ENCODE measurements at regions not wholly inside any gene's neighbourhood (a gene's known extent, or its start where the extent isn't known, plus 50 kb on each side); places are given as distances from the start of the nearest gene placed in this dataset.

DNA sequence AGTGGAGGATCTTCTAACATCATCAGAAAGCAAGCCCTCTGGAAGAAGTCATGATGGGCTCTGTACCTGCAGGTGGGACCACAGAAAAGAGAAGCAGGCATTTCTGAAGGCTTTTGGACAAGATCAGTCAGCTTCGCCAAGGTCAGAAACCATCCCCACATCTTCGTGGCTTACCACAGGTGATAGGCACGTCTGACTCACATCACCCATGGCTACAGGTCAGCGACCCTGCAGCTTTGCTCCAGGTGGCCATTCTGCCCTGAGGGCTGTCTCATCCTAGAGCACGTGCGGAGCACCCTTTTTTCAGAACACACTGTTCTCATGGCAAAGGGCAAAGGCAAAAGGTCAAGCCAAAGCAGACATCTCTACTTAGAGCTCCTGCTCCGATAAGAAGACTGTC, 518.9 kb upstream of the ADARB2 start:
- H3K27me3 Mint-ChIP-seq: peaks cover 12% of the 10 kb centered on the region
- H3K4me1 Mint-ChIP-seq (ENCODE audit: unreplicated experiment): peaks cover 14% of the 10 kb centered on the region
- DNase-seq (ENCODE audit: extremely low spot score, unreplicated experiment): no peak
- no peak overlapping the region for H3K4me3 Mint-ChIP-seq
- no peaks in the 10 kb centered on the region for H3K36me3 Mint-ChIP-seq
- TF ChIP-seq, protein P1, sequence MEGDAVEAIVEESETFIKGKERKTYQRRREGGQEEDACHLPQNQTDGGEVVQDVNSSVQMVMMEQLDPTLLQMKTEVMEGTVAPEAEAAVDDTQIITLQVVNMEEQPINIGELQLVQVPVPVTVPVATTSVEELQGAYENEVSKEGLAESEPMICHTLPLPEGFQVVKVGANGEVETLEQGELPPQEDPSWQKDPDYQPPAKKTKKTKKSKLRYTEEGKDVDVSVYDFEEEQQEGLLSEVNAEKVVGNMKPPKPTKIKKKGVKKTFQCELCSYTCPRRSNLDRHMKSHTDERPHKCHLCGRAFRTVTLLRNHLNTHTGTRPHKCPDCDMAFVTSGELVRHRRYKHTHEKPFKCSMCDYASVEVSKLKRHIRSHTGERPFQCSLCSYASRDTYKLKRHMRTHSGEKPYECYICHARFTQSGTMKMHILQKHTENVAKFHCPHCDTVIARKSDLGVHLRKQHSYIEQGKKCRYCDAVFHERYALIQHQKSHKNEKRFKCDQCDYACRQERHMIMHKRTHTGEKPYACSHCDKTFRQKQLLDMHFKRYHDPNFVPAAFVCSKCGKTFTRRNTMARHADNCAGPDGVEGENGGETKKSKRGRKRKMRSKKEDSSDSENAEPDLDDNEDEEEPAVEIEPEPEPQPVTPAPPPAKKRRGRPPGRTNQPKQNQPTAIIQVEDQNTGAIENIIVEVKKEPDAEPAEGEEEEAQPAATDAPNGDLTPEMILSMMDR (conservative IDR thresholded peaks at IDR 0.05): no peak
- no peak overlapping the region for H3K27ac Mint-ChIP-seq
- H3K9me3 Mint-ChIP-seq: no peaks in the 10 kb centered on the region

DNA sequence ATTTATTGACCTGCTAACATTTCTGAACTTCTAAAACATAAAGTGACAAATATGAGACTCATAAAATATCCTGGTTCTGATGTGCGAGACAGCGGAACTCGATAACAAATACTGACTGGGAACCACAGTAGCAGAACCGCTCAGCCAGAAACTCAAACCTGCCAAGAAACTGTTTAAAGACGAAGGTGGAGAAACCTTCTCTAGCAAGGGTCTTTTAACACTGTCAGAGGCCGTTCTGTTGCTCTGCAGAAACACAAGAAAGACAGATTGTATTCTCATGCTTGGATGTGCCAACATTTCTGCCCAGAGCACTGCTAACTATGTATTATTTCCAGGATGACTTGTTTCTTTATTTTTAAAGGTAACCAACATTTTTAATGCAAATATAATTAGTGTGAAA, 514.8 kb upstream of the ADARB2 start:
- DNase-seq (ENCODE audit: extremely low spot score, unreplicated experiment): no peak
- no peak overlapping the region for H3K4me3 Mint-ChIP-seq
- H3K36me3 Mint-ChIP-seq: no peaks in the 10 kb centered on the region
- H3K27ac Mint-ChIP-seq: no peak overlapping the region
- H3K4me1 Mint-ChIP-seq (ENCODE audit: unreplicated experiment): peaks cover 14% of the 10 kb centered on the region
- TF ChIP-seq, protein P1 (conservative IDR thresholded peaks at IDR 0.05): no peak
- peaks cover 16% of the 10 kb centered on the region for H3K27me3 Mint-ChIP-seq
- H3K9me3 Mint-ChIP-seq: peaks cover 5% of the 10 kb centered on the region

DNA sequence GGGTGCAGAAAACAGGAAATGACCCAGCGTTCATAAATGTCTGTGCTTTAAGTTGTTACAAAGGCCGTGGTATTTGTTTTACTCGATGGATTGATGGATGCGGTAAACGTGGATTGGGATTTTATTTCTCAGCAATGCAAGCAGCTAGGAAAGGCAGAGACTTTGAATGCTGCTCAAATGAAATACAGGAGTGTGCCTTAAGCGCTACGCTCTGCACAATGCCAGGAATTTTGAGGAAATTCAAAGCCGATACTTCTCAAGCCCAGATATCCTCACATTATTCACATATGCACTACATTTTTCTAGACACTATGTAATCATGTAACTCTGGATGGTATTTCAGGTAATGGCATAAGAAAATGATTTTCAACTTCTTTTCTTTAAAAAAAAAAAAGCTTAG, 514.3 kb upstream of the ADARB2 start:
- H3K9me3 Mint-ChIP-seq: peaks cover 5% of the 10 kb centered on the region
- H3K4me3 Mint-ChIP-seq: no peak overlapping the region
- no peak overlapping the region for H3K27ac Mint-ChIP-seq
- TF ChIP-seq, protein P1 (conservative IDR thresholded peaks at IDR 0.05): no peak
- peaks cover 14% of the 10 kb centered on the region for H3K4me1 Mint-ChIP-seq (ENCODE audit: unreplicated experiment)
- no peaks in the 10 kb centered on the region for H3K36me3 Mint-ChIP-seq
- DNase-seq (ENCODE audit: extremely low spot score, unreplicated experiment): no peak
- H3K27me3 Mint-ChIP-seq: peaks cover 16% of the 10 kb centered on the region

DNA sequence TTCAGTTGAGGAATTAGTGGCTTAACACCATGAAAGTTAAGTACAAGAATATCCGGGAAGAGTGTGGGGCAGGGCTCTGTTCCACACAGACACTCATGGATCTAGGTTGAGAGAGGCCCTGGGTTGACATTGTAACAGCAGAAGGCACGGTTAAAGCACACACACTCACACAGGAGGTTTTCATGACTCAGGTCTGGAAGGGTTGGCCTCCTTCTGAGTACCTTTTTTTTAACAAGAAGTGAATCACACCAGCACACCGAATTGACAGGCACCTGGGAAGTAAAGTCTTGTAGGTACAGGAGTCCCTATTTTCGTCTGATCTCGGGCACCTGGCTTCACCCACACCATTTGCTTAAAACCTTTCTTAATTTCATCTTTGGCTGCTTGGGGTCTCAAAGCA, 509.4 kb upstream of the ADARB2 start:
- Mint-ChIP-seq H3K27me3 (peaks cover 7% of the 10 kb centered on the region), H3K36me3 (no peaks in the 10 kb centered on the region), H3K9me3 (peaks cover 5% of the 10 kb centered on the region), H3K4me3 (no peak overlapping the region), H3K27ac (no peak overlapping the region), H3K4me1 (ENCODE audit: unreplicated experiment) (peaks cover 5% of the 10 kb centered on the region)
- TF ChIP-seq, protein P1 (conservative IDR thresholded peaks at IDR 0.05): no peak
- no peak for DNase-seq (ENCODE audit: extremely low spot score, unreplicated experiment)

DNA sequence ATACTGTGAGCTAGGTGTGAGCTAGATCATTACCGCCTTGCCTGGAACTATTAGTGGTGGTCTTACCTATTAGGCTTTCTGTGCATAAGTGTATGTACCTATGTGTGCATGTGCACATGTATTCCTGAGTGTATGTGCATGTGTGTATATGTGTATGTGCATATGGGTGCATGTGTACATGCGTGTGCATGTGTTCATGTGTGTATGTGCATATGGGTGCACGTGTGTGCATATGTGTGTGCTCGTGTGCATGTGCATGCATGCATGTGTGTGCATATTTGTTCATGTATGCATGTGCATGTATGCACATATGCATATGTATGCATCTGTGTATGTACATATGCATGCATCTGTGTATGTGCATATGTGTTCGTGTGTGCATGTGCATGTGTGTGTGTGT, 508.3 kb upstream of the ADARB2 start:
- Mint-ChIP-seq H3K4me3 (no peak overlapping the region), H3K9me3 (peaks cover 2% of the 10 kb centered on the region), H3K27me3 (peaks cover under 1% of the 10 kb centered on the region), H3K4me1 (ENCODE audit: unreplicated experiment) (no peaks in the 10 kb centered on the region), H3K27ac (no peak overlapping the region), H3K36me3 (no peaks in the 10 kb centered on the region)
- DNase-seq (ENCODE audit: extremely low spot score, unreplicated experiment): no peak
- TF ChIP-seq, protein P1 (conservative IDR thresholded peaks at IDR 0.05): no peak

DNA sequence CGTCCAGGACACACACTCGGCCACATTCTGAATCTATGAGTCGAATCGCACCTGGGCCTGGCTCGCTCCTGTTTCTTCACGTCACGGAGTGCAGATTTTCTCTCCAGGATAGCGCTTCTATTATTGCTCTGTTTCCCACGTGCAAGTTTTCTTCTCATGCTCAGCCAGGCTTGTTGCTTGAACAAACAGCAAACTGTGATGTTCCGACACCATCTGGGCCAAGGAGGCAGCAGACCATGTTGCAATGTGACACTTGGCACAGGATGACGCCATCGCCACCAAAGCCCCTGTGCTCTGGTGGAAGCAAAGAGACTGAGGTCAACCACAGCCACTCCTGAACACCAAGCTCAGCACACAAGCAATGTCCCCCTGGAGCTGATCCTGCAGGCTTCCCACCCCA, 507.1 kb upstream of the ADARB2 start:
- TF ChIP-seq, protein P1 (conservative IDR thresholded peaks at IDR 0.05): no peak
- DNase-seq (ENCODE audit: extremely low spot score, unreplicated experiment): no peak
- H3K4me1 Mint-ChIP-seq (ENCODE audit: unreplicated experiment): no peaks in the 10 kb centered on the region
- H3K36me3 Mint-ChIP-seq: no peaks in the 10 kb centered on the region
- H3K4me3 Mint-ChIP-seq: no peak overlapping the region
- H3K27me3 Mint-ChIP-seq: no peaks in the 10 kb centered on the region
- H3K9me3 Mint-ChIP-seq: no peaks in the 10 kb centered on the region
- H3K27ac Mint-ChIP-seq: no peak overlapping the region
